ENCODE measurements at regions not wholly inside any gene's neighbourhood (a gene's known extent, or its start where the extent isn't known, plus 50 kb on each side); places are given as distances from the start of the nearest gene placed in this dataset.

DNA sequence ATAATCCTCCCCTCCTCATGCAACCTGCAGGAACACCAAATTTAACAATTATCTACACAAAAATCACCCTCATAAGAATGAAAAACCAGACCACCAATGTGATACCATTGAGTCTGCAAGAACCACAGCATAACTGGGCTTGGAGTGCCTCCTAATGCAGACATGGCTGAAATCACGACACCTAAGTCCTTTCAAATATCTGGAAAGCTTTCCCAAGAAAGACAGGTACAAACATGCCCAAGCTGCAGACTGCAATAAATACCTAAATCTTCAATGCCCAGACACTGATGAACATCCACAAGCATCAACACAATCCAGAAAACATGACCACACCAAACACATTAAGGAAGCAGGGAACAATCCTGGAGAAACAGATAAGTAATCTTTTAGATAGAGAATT, 417.1 kb downstream of the LMO7 start:
- H3K9me3 ChIP-seq = no peaks in the 10 kb centered on the region
- H3K27me3 ChIP-seq = no peaks in the 10 kb centered on the region
- TF ChIP-seq POLR2AphosphoS5 (IDR thresholded peaks at IDR 0.05) (no peak), POLR2A (IDR thresholded peaks at IDR 0.05) (no peak), EP300 (IDR thresholded peaks at IDR 0.05) (no peak)
- TF ChIP-seq, protein P1, sequence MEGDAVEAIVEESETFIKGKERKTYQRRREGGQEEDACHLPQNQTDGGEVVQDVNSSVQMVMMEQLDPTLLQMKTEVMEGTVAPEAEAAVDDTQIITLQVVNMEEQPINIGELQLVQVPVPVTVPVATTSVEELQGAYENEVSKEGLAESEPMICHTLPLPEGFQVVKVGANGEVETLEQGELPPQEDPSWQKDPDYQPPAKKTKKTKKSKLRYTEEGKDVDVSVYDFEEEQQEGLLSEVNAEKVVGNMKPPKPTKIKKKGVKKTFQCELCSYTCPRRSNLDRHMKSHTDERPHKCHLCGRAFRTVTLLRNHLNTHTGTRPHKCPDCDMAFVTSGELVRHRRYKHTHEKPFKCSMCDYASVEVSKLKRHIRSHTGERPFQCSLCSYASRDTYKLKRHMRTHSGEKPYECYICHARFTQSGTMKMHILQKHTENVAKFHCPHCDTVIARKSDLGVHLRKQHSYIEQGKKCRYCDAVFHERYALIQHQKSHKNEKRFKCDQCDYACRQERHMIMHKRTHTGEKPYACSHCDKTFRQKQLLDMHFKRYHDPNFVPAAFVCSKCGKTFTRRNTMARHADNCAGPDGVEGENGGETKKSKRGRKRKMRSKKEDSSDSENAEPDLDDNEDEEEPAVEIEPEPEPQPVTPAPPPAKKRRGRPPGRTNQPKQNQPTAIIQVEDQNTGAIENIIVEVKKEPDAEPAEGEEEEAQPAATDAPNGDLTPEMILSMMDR (IDR thresholded peaks at IDR 0.05) = no peak
- H3K36me3 ChIP-seq = no peaks in the 10 kb centered on the region
- no peak for DNase-seq
- 75 to 80% methylated on average over 1 of the region's 1 CpG for WGBS, 2 donors
- no peak overlapping the region for H3K27ac ChIP-seq
- intact Hi-C loops (cut with DNase I) = no loop called here
- H3K4me1 ChIP-seq = no peaks in the 10 kb centered on the region
- H3K4me3 ChIP-seq = no peak overlapping the region

DNA sequence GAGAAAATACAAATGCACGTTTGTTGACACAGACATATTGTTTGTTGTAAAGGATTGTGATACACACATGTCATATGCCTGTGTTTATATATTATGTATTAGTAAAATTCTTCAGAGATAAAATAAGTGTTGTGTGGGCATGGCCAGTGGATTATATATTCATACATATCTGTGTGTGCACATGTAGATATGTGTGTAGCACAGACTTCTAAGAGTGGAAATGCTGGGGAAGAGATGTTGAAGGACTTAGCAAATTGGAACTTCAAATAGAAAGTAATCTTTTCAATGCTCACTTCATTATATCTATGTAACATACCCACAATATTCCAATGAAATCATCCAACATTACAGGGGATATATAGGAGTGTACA, 413.2 kb downstream of the LMO7 start:
- no peaks in the 10 kb centered on the region for H3K9me3 ChIP-seq
- no peak for DNase-seq
- H3K36me3 ChIP-seq = no peaks in the 10 kb centered on the region
- intact Hi-C loops (cut with DNase I) = no loop called here
- H3K27me3 ChIP-seq = no peaks in the 10 kb centered on the region
- H3K4me1 ChIP-seq = no peaks in the 10 kb centered on the region
- H3K4me3 ChIP-seq = no peak overlapping the region
- TF ChIP-seq, protein P1 (IDR thresholded peaks at IDR 0.05) = no peak
- no peak for TF ChIP-seq POLR2A (IDR thresholded peaks at IDR 0.05)
- no peak for TF ChIP-seq POLR2AphosphoS5 (IDR thresholded peaks at IDR 0.05)
- no peak for TF ChIP-seq EP300 (IDR thresholded peaks at IDR 0.05)
- WGBS, 2 donors = 7 to 42% methylated on average over 1 of the region's 1 CpG
- H3K27ac ChIP-seq = no peak overlapping the region

GRCh38 chr13:76048675-76049375, 412.7 kb downstream of the LMO7 start:
- H3K9me3 ChIP-seq = no peaks in the 10 kb centered on the region
- H3K4me3 ChIP-seq = no peak overlapping the region
- H3K27ac ChIP-seq = no peak overlapping the region
- no peaks in the 10 kb centered on the region for H3K36me3 ChIP-seq
- intact Hi-C loops (cut with DNase I) = no loop called here
- WGBS, 2 donors = 38 to 65% methylated on average over 3 of the region's 3 CpGs
- DNase-seq = no peak
- no peaks in the 10 kb centered on the region for H3K4me1 ChIP-seq
- TF ChIP-seq EP300 (IDR thresholded peaks at IDR 0.05) (no peak), POLR2A (IDR thresholded peaks at IDR 0.05) (no peak), POLR2AphosphoS5 (IDR thresholded peaks at IDR 0.05) (no peak)
- TF ChIP-seq, protein P1 (IDR thresholded peaks at IDR 0.05) = no peak
- H3K27me3 ChIP-seq = no peaks in the 10 kb centered on the region

- H3K27ac ChIP-seq = no peak overlapping the region
- 91 to 93% methylated on average over 3 of the region's 3 CpGs for WGBS, 2 donors
- no peak for DNase-seq
- H3K27me3 ChIP-seq = no peaks in the 10 kb centered on the region
- intact Hi-C loops (cut with DNase I) = no loop called here
- no peaks in the 10 kb centered on the region for H3K4me1 ChIP-seq
- no peaks in the 10 kb centered on the region for H3K9me3 ChIP-seq
- H3K36me3 ChIP-seq = no peaks in the 10 kb centered on the region
- H3K4me3 ChIP-seq = no peak overlapping the region
- TF ChIP-seq EP300 (IDR thresholded peaks at IDR 0.05) (no peak), POLR2AphosphoS5 (IDR thresholded peaks at IDR 0.05) (no peak), POLR2A (IDR thresholded peaks at IDR 0.05) (no peak)
- TF ChIP-seq, protein P1 (IDR thresholded peaks at IDR 0.05) = no peak
Measured at GRCh38 chr13:76048131-76048530, 412.0 kb downstream of the LMO7 start.

DNA sequence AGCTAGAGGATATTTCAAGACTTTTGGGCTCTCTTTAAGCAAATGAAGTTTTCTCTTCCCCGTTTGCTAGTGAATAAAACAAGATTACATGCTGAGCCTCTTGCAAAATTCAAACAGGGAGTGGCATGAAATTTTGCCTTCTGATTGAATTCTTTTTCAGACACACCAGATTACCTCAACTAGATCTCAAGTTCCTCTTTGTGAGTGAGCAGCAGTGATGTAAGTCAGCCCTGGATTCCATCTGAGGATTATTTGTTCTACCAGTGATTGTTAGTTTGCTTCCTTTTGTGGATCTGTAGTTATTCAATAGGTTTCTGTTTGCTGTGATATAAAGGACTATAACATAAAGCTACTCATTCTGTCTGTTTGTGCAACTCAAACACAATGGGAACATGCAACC, 407.7 kb downstream of the LMO7 start:
- TF ChIP-seq POLR2A (IDR thresholded peaks at IDR 0.05) = no peak
- no peak for TF ChIP-seq POLR2AphosphoS5 (IDR thresholded peaks at IDR 0.05)
- TF ChIP-seq, protein P1 (IDR thresholded peaks at IDR 0.05) = no peak
- TF ChIP-seq EP300 (IDR thresholded peaks at IDR 0.05) = no peak
- DNase-seq = no peak
- 30 to 73% methylated on average over 1 of the region's 1 CpG for WGBS, 2 donors

More for the DNA sequence above, 407.7 kb downstream of the LMO7 start:
- H3K36me3 ChIP-seq = no peaks in the 10 kb centered on the region
- H3K27me3 ChIP-seq = no peaks in the 10 kb centered on the region
- no peak overlapping the region for H3K27ac ChIP-seq
- no peak overlapping the region for H3K4me3 ChIP-seq
- no peaks in the 10 kb centered on the region for H3K4me1 ChIP-seq
- no peaks in the 10 kb centered on the region for H3K9me3 ChIP-seq
- intact Hi-C loops (cut with DNase I) = no loop called here

Measured in sigmoid colon (tissue), 6 donors.